HCT116 (cell line): ENCODE measurements at regions not wholly inside any gene's neighbourhood (a gene's known extent, or its start where the extent isn't known, plus 50 kb on each side); places are given as distances from the start of the nearest gene placed in this dataset.

ENCODE experiments used
- ATAC-seq: fragments of 200-7000 bp; cut with Tn5 transposase; 2 replicates; pipeline ENCODE4 v1.9.1; 2020; ENCODE audit warnings: mild to moderate bottlenecking, moderate library complexity
- BruUV-seq: library from RNA; stranded (reverse); fragments of 400-500 nt; replicated peaks from 2 replicates; lab custom pipeline; 2021; lab: Mats Ljungman, UMichigan
- CTCF ChIA-PET: fragments of 300-600 bp; sonication (Branson Sonifier 250); formaldehyde crosslinking; loops from one replicate; lab custom pipeline; 2021; ENCODE audit warnings: antibody characterized with exemption; lab: Charles Lee
- POLR2A ChIA-PET: fragments of 300-600, 350-600 bp; sonication (Branson Sonifier 250); formaldehyde crosslinking; loops from one replicate; lab custom pipeline; 2021; ENCODE audit warnings: antibody characterized with exemption; lab: Charles Lee
- RAD21 ChIA-PET, 2 experiments: fragments of 300-600 bp; sonication (Branson Sonifier 250); formaldehyde crosslinking; loops; one replicate each; lab custom pipeline; 2023; ENCODE audit warnings: low total read pairs in 2 of 2; ENCODE audit not compliant: uncharacterized antibody in 2 of 2, unreplicated experiment in 2 of 2, low non-redundant PET in 1 of 2; lab: Charles Lee
- DNase-seq: peaks from one replicate; pipeline ENCODE4 v3.0.0-alpha.2; 2010; ENCODE audit warnings: low read depth, low spot score
- H2AFZ ChIP-seq: fragments of 200-600 bp; shearing (Covaris generic), sonication (generic); 2 replicates; pipeline ENCODE4 v1.6.1; 2017; ENCODE audit warnings: low read depth, mixed run types, mixed read lengths, antibody characterized with exemption, low read length; ENCODE audit not compliant: poor library complexity, severe bottlenecking
- H3K27ac ChIP-seq: 2 replicates; pipeline ENCODE4 v1.5.1; 2012; ENCODE audit warnings: low read depth, low read length
- H3K27me3 ChIP-seq: fragments of 200-600 bp; sonication (generic); 2 replicates; pipeline ENCODE4 v1.6.1; 2016; ENCODE audit warnings: mixed run types, low read length, mixed read lengths; ENCODE audit not compliant: insufficient read depth
- H3K36me3 ChIP-seq, 2 experiments: fragments of 200-500 bp in 1 of 2; fragments of 200-600 bp in 1 of 2; sonication (Bioruptor generic) in 1 of 2; sonication (generic) in 1 of 2; 2 replicates each; pipeline versions ENCODE4 v1.5.1 to v1.6.1; 2014 to 2016; ENCODE audit warnings: low read length in 2 of 2, inconsistent platforms in 1 of 2, mixed read lengths in 1 of 2, mixed run types in 1 of 2; ENCODE audit not compliant: insufficient read depth in 2 of 2, control insufficient read depth in 1 of 2
- H3K4me1 ChIP-seq, 2 experiments: fragments of 200-600 bp in 1 of 2; sonication (generic) in 1 of 2; 2 replicates each; pipeline versions ENCODE4 v1.5.1 to v1.6.1; 2012 to 2017; ENCODE audit warnings: low read length in 2 of 2, inconsistent platforms in 1 of 2, mild to moderate bottlenecking in 1 of 2, mixed read lengths in 1 of 2, mixed run types in 1 of 2, moderate library complexity in 1 of 2; ENCODE audit not compliant: insufficient read depth in 2 of 2, control insufficient read depth in 1 of 2
- H3K4me2 ChIP-seq: fragments of 200-600 bp; sonication (generic); 2 replicates; pipeline ENCODE4 v1.6.1; 2017; ENCODE audit warnings: mixed run types, low read length, mixed read lengths
- H3K4me3 ChIP-seq, 2 experiments: fragments of 200-600 bp in 1 of 2; sonication (generic) in 1 of 2; replicated peaks in 1 of 2; 2 replicates each; pipeline ENCODE4 v1.5.1; 2011 to 2016; ENCODE audit warnings: low read length in 2 of 2, control low read depth in 1 of 2, low read depth in 1 of 2, mild to moderate bottlenecking in 1 of 2, mixed read lengths in 1 of 2, mixed run types in 1 of 2
- H3K79me2 ChIP-seq: fragments of 200-600 bp; sonication (generic); 2 replicates; pipeline ENCODE4 v1.6.1; 2017; ENCODE audit warnings: mild to moderate bottlenecking, mixed run types, low read length, moderate library complexity, mixed read lengths; ENCODE audit not compliant: insufficient read depth
- H3K9ac ChIP-seq: fragments of 200-600 bp; sonication (generic); 2 replicates; pipeline ENCODE4 v1.6.1; 2016; ENCODE audit warnings: low read length, mixed read lengths
- H3K9me2 ChIP-seq: fragments of 200-600 bp; sonication (generic), shearing (Covaris generic); 2 replicates; pipeline ENCODE4 v1.6.1; 2017; ENCODE audit warnings: mixed run types, mild to moderate bottlenecking, moderate library complexity; ENCODE audit not compliant: insufficient read depth
- H3K9me3 ChIP-seq, 2 experiments: fragments of 200-500 bp in 1 of 2; fragments of 200-600 bp in 1 of 2; sonication (Bioruptor generic) in 1 of 2; sonication (generic) in 1 of 2; 2 replicates each; pipeline ENCODE4 v1.6.1; 2014 to 2017; ENCODE audit warnings: low read length in 2 of 2, mixed read lengths in 2 of 2, inconsistent platforms in 1 of 2, low read depth in 1 of 2, mild to moderate bottlenecking in 1 of 2, mixed run types in 1 of 2, moderate library complexity in 1 of 2; ENCODE audit not compliant: control insufficient read depth in 1 of 2, insufficient read depth in 1 of 2
- H4K20me1 ChIP-seq: fragments of 200-600 bp; sonication (generic), shearing (Covaris generic); 2 replicates; pipeline ENCODE4 v1.6.1; 2017; ENCODE audit warnings: mixed run types, mild to moderate bottlenecking, moderate library complexity; ENCODE audit not compliant: insufficient read depth
- CBX3 ChIP-seq: IDR thresholded peaks from 2 replicates; pipeline ENCODE4 v1.6.1; 2012; ENCODE audit warnings: low read depth
- CEBPB ChIP-seq: IDR thresholded peaks from 2 replicates; pipeline ENCODE4 v1.6.1; 2012; ENCODE audit warnings: low read depth
- EGR1 ChIP-seq: IDR thresholded peaks from 2 replicates; pipeline ENCODE4 v1.6.1; 2012; ENCODE audit warnings: low read depth
- ELF1 ChIP-seq: IDR thresholded peaks from 2 replicates; pipeline ENCODE4 v1.6.1; 2012; ENCODE audit warnings: low read depth, borderline replicate concordance
- EZH2 ChIP-seq: fragments of 200-600 bp; sonication (generic); IDR thresholded peaks from 2 replicates; pipeline ENCODE4 v1.6.1; 2017; ENCODE audit warnings: antibody characterized with exemption, mixed run types
- EZH2phosphoT487 ChIP-seq: fragments of 200-600 bp; IDR thresholded peaks from 2 replicates; pipeline ENCODE4 v1.6.1; 2018; ENCODE audit warnings: antibody characterized with exemption, borderline replicate concordance
- JUND ChIP-seq: IDR thresholded peaks from 2 replicates; pipeline ENCODE4 v1.6.1; 2012
- POLR2AphosphoS5 ChIP-seq: IDR thresholded peaks from 2 replicates; pipeline ENCODE4 v1.6.1; 2011; ENCODE audit warnings: mild to moderate bottlenecking, low read depth, low read length, moderate library complexity
- SIN3A ChIP-seq: IDR thresholded peaks from 2 replicates; pipeline ENCODE4 v1.6.1; 2012; ENCODE audit warnings: low read depth
- SP1 ChIP-seq: IDR thresholded peaks from 2 replicates; pipeline ENCODE4 v1.6.1; 2012; ENCODE audit warnings: low read depth
- SRF ChIP-seq: IDR thresholded peaks from 2 replicates; pipeline ENCODE4 v1.6.1; 2012; ENCODE audit warnings: low read depth
- TCF7L2 ChIP-seq: IDR thresholded peaks from 2 replicates; pipeline ENCODE4 v1.7.0; 2011; ENCODE audit warnings: borderline replicate concordance, inconsistent platforms; ENCODE audit not compliant: insufficient read depth, insufficient read length; ENCODE audit errors: extremely low read depth
- ZFX ChIP-seq: fragments of 450-650 bp; IDR thresholded peaks from 2 replicates; pipeline ENCODE4 v1.6.1; 2017
- ZNF274 ChIP-seq: fragments of 200-500 bp; sonication (Bioruptor generic); IDR thresholded peaks from 2 replicates; pipeline ENCODE4 v1.6.1; 2014; ENCODE audit warnings: mild to moderate bottlenecking, low read depth, low read length, inconsistent platforms
- intact Hi-C: fragments of 100-400 bp; cut with micrococcal nuclease; formaldehyde crosslinking; loops from 2 replicates; pipeline ENCODE4 v1.10.0; 2022
- TF ChIP-seq, protein P1 (sequence below), 3 experiments: fragments of 200-600 bp in 1 of 3; sonication (generic) in 1 of 3; IDR thresholded peaks in 2 of 3; conservative IDR thresholded peaks in 1 of 3; 2 replicates each; pipeline ENCODE4 v1.5.1; 2012 to 2017; ENCODE audit warnings: low read depth in 2 of 3, low read length in 2 of 3, antibody characterized with exemption in 1 of 3, borderline replicate concordance in 1 of 3, control low read depth in 1 of 3, mild to moderate bottlenecking in 1 of 3, mixed read lengths in 1 of 3, mixed run types in 1 of 3, moderate library complexity in 1 of 3; ENCODE audit not compliant: insufficient read depth in 1 of 3
- TF ChIP-seq, protein P2 (sequence below): IDR thresholded peaks from 2 replicates; pipeline ENCODE4 v1.6.1; 2012
- TF ChIP-seq, protein P3 (sequence below): IDR thresholded peaks from 2 replicates; pipeline ENCODE4 v1.6.1; 2012

DNA sequence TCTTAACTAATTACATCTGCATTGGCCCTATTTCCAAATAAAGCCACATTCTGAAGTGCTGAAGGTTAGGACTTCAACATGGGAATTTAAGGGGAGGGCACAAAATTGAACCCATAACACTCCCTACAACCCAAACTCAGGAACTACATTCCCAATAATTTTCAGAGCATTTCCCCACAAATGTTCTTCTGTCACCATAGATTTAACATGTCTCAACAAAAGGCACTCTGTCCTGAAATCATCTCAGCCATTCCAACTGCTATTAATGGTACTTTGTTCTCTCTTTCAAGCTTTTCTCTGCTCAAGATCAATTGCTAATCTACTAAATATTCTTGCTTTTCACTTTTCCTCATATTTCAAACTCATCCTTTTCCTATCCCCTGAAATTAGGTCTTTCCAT is 74.0 kb upstream of the SOX1 start:
- H2AFZ ChIP-seq = no peak overlapping the region

More for the DNA sequence above, 74.0 kb upstream of the SOX1 start:
- CTCF ChIA-PET = no interaction called here
- no peaks in the 10 kb centered on the region for H3K79me2 ChIP-seq
- H3K9me3 ChIP-seq = peaks cover 0 to 7% of the 10 kb centered on the region in 2 experiments; a peak in 2 of 4 replicates
- TF ChIP-seq, protein P1, sequence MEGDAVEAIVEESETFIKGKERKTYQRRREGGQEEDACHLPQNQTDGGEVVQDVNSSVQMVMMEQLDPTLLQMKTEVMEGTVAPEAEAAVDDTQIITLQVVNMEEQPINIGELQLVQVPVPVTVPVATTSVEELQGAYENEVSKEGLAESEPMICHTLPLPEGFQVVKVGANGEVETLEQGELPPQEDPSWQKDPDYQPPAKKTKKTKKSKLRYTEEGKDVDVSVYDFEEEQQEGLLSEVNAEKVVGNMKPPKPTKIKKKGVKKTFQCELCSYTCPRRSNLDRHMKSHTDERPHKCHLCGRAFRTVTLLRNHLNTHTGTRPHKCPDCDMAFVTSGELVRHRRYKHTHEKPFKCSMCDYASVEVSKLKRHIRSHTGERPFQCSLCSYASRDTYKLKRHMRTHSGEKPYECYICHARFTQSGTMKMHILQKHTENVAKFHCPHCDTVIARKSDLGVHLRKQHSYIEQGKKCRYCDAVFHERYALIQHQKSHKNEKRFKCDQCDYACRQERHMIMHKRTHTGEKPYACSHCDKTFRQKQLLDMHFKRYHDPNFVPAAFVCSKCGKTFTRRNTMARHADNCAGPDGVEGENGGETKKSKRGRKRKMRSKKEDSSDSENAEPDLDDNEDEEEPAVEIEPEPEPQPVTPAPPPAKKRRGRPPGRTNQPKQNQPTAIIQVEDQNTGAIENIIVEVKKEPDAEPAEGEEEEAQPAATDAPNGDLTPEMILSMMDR (IDR thresholded peaks at IDR 0.05 in 2 of 3, conservative IDR thresholded peaks at IDR 0.05 in 1 of 3; ENCODE audit: borderline replicate concordance in 1 of 3, insufficient read depth in 1 of 3, low read depth in 2 of 3, low read length in 2 of 3) = no peak
- TF ChIP-seq SP1 (no peak), EZH2 (no peak), ZNF274 (no peak), POLR2AphosphoS5 (no peak), TCF7L2 (no peak), SIN3A (no peak), JUND (no peak), EGR1 (no peak), ELF1 (no peak), SRF (no peak), CBX3 (no peak), CEBPB (no peak), EZH2phosphoT487 (no peak), ZFX (no peak)
- TF ChIP-seq, protein P2, sequence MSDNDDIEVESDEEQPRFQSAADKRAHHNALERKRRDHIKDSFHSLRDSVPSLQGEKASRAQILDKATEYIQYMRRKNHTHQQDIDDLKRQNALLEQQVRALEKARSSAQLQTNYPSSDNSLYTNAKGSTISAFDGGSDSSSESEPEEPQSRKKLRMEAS = no peak
- TF ChIP-seq, protein P3, sequence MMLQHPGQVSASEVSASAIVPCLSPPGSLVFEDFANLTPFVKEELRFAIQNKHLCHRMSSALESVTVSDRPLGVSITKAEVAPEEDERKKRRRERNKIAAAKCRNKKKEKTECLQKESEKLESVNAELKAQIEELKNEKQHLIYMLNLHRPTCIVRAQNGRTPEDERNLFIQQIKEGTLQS = no peak
- peaks cover 13% of the 10 kb centered on the region for H3K27me3 ChIP-seq
- H3K4me2 ChIP-seq = no peak overlapping the region
- H3K4me1 ChIP-seq = no peaks in the 10 kb centered on the region
- no TSS peak for BruUV-seq
- H4K20me1 ChIP-seq = no peaks in the 10 kb centered on the region
- RAD21 ChIA-PET = no interaction called here
- DNase-seq = no peak
- POLR2A ChIA-PET = no interaction called here
- intact Hi-C loops = no loop called here
- no peak for ATAC-seq
- no peak overlapping the region for H3K27ac ChIP-seq
- H3K4me3 ChIP-seq = no peak overlapping the region
- H3K9me2 ChIP-seq = no peaks in the 10 kb centered on the region
- H3K9ac ChIP-seq = no peak overlapping the region
- H3K36me3 ChIP-seq = no peaks in the 10 kb centered on the region
